PC-9 (cell line): ENCODE measurements at regions not wholly inside any gene's neighbourhood (a gene's known extent, or its start where the extent isn't known, plus 50 kb on each side); places are given as distances from the start of the nearest gene placed in this dataset.

Source experiments
- BruUV-seq: library from RNA; stranded (reverse); fragments of 400-500 nt; replicated peaks from 2 replicates; lab custom pipeline; 2021; lab: Mats Ljungman, UMichigan
- CTCF ChIA-PET: fragments of 300-600 bp; sonication (Branson Sonifier 250); formaldehyde crosslinking; loops from one replicate; lab custom pipeline; 2022; ENCODE audit warnings: antibody characterized with exemption; lab: Charles Lee
- POLR2A ChIA-PET: fragments of 300-600 bp; sonication (Branson Sonifier 250); formaldehyde crosslinking; loops from one replicate; lab custom pipeline; 2022; ENCODE audit warnings: antibody characterized with exemption; ENCODE audit not compliant: unreplicated experiment; lab: Charles Lee
- DNase-seq, 2 experiments: peaks; one replicate each; pipeline versions ENCODE4 v3.0.0 to v3.0.0-alpha.2; 2015 to 2022; ENCODE audit warnings: mixed read lengths in 1 of 2
- H2AFZ ChIP-seq: fragments of 200-600 bp; sonication (generic); 2 replicates; pipeline ENCODE4 v1.8.1; 2017; ENCODE audit warnings: antibody characterized with exemption
- H3F3A ChIP-seq: fragments of 200-600 bp; sonication (generic); 2 replicates; pipeline ENCODE4 v1.8.1; 2017; ENCODE audit warnings: antibody characterized with exemption, mild to moderate bottlenecking, low read depth; ENCODE audit not compliant: insufficient read depth
- H3K27ac ChIP-seq: fragments of 200-600 bp; sonication (generic); 2 replicates; pipeline ENCODE4 v1.6.1; 2016; ENCODE audit warnings: mixed run types
- H3K27me3 ChIP-seq: fragments of 200-600 bp; sonication (generic); 2 replicates; pipeline ENCODE4 v1.6.1; 2016; ENCODE audit warnings: low read depth, mixed run types; ENCODE audit not compliant: insufficient read depth
- H3K36me3 ChIP-seq: fragments of 200-600 bp; sonication (generic); 2 replicates; pipeline ENCODE4 v1.6.1; 2016; ENCODE audit warnings: low read depth, mixed run types
- H3K4me1 ChIP-seq: fragments of 200-600 bp; sonication (generic); replicated peaks from 2 replicates; pipeline ENCODE4 v1.6.1; 2016; ENCODE audit warnings: mixed run types; ENCODE audit not compliant: insufficient read depth
- H3K4me2 ChIP-seq: fragments of 200-600 bp; sonication (generic); 2 replicates; pipeline ENCODE4 v1.6.1; 2017; ENCODE audit warnings: mixed run types
- H3K4me3 ChIP-seq: fragments of 200-600 bp; sonication (generic); 2 replicates; pipeline ENCODE4 v1.6.1; 2016; ENCODE audit warnings: mixed run types
- H3K79me2 ChIP-seq: fragments of 200-600 bp; sonication (generic); 2 replicates; pipeline ENCODE4 v1.6.1; 2017; ENCODE audit warnings: low read depth, mixed run types
- H3K9me2 ChIP-seq: fragments of 200-600 bp; sonication (generic); 2 replicates; pipeline ENCODE4 v1.8.1; 2017; ENCODE audit warnings: mild to moderate bottlenecking; ENCODE audit not compliant: insufficient read depth
- H3K9me3 ChIP-seq: fragments of 200-600 bp; sonication (generic); 2 replicates; pipeline ENCODE4 v1.8.1; 2016; ENCODE audit warnings: low read depth; ENCODE audit not compliant: insufficient read depth
- H4K20me1 ChIP-seq: fragments of 200-600 bp; sonication (generic); 2 replicates; pipeline ENCODE4 v1.8.1; 2017; ENCODE audit not compliant: insufficient read depth
- EZH2 ChIP-seq: fragments of 200-600 bp; sonication (generic); IDR thresholded peaks from 2 replicates; pipeline ENCODE4 v1.8.0; 2017; ENCODE audit warnings: antibody characterized with exemption, low read depth
- intact Hi-C: fragments of 100-400 bp; cut with micrococcal nuclease; formaldehyde crosslinking; loops from one replicate; pipeline ENCODE4 v1.10.0; 2022; ENCODE audit not compliant: unreplicated experiment
- TF ChIP-seq, protein P1 (sequence below): fragments of 200-600 bp; sonication (generic); conservative IDR thresholded peaks from 2 replicates; pipeline ENCODE4 v1.6.1; 2017; ENCODE audit warnings: mixed run types, antibody characterized with exemption, mild to moderate bottlenecking, moderate library complexity

DNA sequence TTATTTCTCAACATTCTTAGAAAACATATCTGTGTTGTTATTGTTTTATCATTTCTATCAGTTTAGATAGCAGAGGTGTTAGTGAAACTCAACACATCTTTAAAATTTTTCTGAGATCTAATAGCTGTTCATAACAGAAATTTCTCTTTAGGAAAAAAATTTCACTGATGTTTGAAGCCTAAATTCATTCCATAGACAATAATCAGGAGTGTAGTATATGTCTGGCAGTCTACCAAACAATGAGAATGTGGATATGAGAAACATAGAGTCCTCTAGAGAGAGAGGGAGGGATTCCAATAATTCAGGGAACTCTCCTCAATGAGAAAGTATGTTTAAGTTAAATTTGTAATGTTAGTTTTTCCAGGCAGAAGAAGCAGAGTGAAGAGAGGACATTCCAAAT, 118.2 kb upstream of the EDNRB start:
- Histone ChIP-seq H3K4me1 (no peaks in the 10 kb centered on the region), H2AFZ (no peak overlapping the region), H3K79me2 (no peaks in the 10 kb centered on the region), H3K36me3 (no peaks in the 10 kb centered on the region), H3K27me3 (no peaks in the 10 kb centered on the region), H3K9me3 (no peaks in the 10 kb centered on the region), H3K4me2 (no peak overlapping the region), H3K9me2 (no peaks in the 10 kb centered on the region; the same call in 1 of the 2 replicates), H3F3A (no peaks in the 10 kb centered on the region), H3K4me3 (no peak overlapping the region), H4K20me1 (no peaks in the 10 kb centered on the region), H3K27ac (no peak overlapping the region)
- TF ChIP-seq, protein P1, sequence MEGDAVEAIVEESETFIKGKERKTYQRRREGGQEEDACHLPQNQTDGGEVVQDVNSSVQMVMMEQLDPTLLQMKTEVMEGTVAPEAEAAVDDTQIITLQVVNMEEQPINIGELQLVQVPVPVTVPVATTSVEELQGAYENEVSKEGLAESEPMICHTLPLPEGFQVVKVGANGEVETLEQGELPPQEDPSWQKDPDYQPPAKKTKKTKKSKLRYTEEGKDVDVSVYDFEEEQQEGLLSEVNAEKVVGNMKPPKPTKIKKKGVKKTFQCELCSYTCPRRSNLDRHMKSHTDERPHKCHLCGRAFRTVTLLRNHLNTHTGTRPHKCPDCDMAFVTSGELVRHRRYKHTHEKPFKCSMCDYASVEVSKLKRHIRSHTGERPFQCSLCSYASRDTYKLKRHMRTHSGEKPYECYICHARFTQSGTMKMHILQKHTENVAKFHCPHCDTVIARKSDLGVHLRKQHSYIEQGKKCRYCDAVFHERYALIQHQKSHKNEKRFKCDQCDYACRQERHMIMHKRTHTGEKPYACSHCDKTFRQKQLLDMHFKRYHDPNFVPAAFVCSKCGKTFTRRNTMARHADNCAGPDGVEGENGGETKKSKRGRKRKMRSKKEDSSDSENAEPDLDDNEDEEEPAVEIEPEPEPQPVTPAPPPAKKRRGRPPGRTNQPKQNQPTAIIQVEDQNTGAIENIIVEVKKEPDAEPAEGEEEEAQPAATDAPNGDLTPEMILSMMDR: no peak
- TF ChIP-seq EZH2: no peak
- DNase-seq: no peak
- intact Hi-C loops: no loop called here
- POLR2A ChIA-PET: no interaction called here
- no TSS peak for BruUV-seq
- CTCF ChIA-PET: no interaction called here

DNA sequence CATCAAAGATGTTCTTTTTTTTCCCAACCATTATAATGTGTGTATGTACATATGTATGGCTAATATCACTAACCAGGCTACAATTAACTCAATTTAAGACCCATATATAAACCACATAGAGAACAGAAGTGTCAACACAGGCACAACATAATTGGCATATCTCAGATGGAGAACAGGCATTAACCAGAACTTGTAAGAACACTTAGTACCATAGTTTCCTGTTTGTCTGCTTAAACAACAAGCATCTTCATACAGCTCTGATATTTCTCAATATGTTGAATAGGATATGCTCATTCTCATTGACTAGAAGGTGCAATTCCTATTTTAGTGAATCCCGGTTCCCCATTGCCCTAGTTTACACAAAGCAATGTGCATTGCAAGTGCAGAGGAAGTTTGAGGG, 116.9 kb upstream of the EDNRB start:
- Histone ChIP-seq H3K27ac (no peak overlapping the region), H2AFZ (no peak overlapping the region), H4K20me1 (no peaks in the 10 kb centered on the region), H3K27me3 (no peaks in the 10 kb centered on the region), H3F3A (no peaks in the 10 kb centered on the region; the same call in 1 of the 2 replicates), H3K79me2 (no peaks in the 10 kb centered on the region), H3K9me2 (no peaks in the 10 kb centered on the region; the same call in 1 of the 2 replicates), H3K4me2 (no peak overlapping the region), H3K9me3 (no peaks in the 10 kb centered on the region), H3K4me1 (no peaks in the 10 kb centered on the region), H3K36me3 (no peaks in the 10 kb centered on the region), H3K4me3 (no peak overlapping the region)
- BruUV-seq: no TSS peak
- intact Hi-C loops: no loop called here
- CTCF ChIA-PET: no interaction called here
- DNase-seq: no peak
- POLR2A ChIA-PET: no interaction called here
- no peak for TF ChIP-seq EZH2
- TF ChIP-seq, protein P1: no peak

DNA sequence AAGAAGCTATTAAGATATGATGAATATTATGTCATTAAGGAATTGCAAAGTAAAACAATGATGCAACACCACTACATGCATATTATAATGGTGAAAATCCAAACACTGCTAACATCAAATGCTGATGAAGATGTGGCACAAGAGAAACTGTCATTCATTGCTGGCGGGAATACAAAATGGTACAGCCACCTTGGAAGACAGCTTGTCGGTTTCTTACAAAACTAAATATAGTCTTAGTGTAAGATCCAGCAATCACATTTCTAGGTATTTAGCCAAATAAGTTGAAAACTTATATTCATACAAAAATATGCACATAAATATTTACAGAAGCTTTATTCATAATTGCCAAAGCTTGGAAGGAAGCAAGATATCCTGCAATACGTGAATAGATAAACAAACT, 114.9 kb upstream of the EDNRB start:
- no TSS peak for BruUV-seq
- ChIA-PET CTCF (no interaction called here), POLR2A (no interaction called here)
- no peaks in the 10 kb centered on the region for H3K36me3 ChIP-seq
- intact Hi-C loops: no loop called here
- no peak overlapping the region for H2AFZ ChIP-seq
- no peaks in the 10 kb centered on the region for H3K79me2 ChIP-seq
- H3K4me2 ChIP-seq: no peak overlapping the region
- H3K9me2 ChIP-seq: no peaks in the 10 kb centered on the region; the same call in 1 of the 2 replicates
- no peaks in the 10 kb centered on the region for H3K27me3 ChIP-seq
- H4K20me1 ChIP-seq: no peaks in the 10 kb centered on the region
- DNase-seq: no peak
- no peaks in the 10 kb centered on the region for H3K9me3 ChIP-seq
- H3K4me3 ChIP-seq: no peak overlapping the region
- no peak for TF ChIP-seq EZH2
- TF ChIP-seq, protein P1: no peak
- H3K4me1 ChIP-seq: no peaks in the 10 kb centered on the region
- no peak overlapping the region for H3K27ac ChIP-seq
- no peaks in the 10 kb centered on the region; the same call in 1 of the 2 replicates for H3F3A ChIP-seq
